ENCODE measurements at regions not wholly inside any gene's neighbourhood (a gene's known extent, or its start where the extent isn't known, plus 50 kb on each side); places are given as distances from the start of the nearest gene placed in this dataset.

- TF ChIP-seq, protein P1, sequence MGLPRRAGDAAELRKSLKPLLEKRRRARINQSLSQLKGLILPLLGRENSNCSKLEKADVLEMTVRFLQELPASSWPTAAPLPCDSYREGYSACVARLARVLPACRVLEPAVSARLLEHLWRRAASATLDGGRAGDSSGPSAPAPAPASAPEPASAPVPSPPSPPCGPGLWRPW (IDR thresholded peaks at IDR 0.05), result no peak
- no peak for TF ChIP-seq PBX3 (IDR thresholded peaks at IDR 0.05)
- TF ChIP-seq BHLHE40 (IDR thresholded peaks at IDR 0.05; ENCODE audit: low read depth, low read length), result no peak
- no peak for TF ChIP-seq BCL3 (IDR thresholded peaks at IDR 0.05)
- TF ChIP-seq FOXS1 (CRISPR knock-in tag; IDR thresholded peaks at IDR 0.05), result no peak
- no peak for TF ChIP-seq HOXB13 (CRISPR knock-in tag; IDR thresholded peaks at IDR 0.05; ENCODE audit: low read depth)
Observed at GRCh38 chr2:195601361-195601760, 55.7 kb upstream of the SLC39A10 start (continued).

DNA sequence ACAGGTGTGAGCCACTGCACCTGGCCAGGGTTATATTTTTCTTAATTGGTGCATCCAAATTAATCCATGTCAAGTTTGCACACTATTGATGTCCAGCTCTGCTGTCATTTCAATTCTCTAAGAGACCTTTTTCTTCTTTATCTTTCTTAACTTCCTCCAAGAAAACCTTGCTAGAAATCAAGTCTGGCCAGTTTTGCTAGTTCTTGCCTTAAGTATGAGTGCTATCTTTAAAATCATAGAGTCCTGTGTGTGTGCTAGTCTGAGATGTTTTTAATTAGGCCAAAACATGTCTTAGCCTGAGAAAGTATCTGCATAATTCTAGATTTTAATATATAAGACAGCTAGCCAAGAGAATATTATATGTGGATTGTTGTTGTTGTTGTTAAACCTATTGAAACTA lies 56.2 kb upstream of the SLC39A10 start:
- DNase-seq (ENCODE audit: low read depth in 1 of 2, low spot score in 1 of 2) (no peak), FAIRE-seq (no peak), ATAC-seq (no peak)
- TF ChIP-seq HOXB5 (CRISPR knock-in tag; IDR thresholded peaks at IDR 0.05) (no peak), NPAS2 (CRISPR knock-in tag; IDR thresholded peaks at IDR 0.05; ENCODE audit: borderline replicate concordance) (no peak), FOXS1 (CRISPR knock-in tag; IDR thresholded peaks at IDR 0.05) (no peak), HOXA7 (CRISPR knock-in tag; IDR thresholded peaks at IDR 0.05) (no peak), BHLHE40 (IDR thresholded peaks at IDR 0.05; ENCODE audit: low read depth, low read length) (no peak), POLR2A (IDR thresholded peaks at IDR 0.05; ENCODE audit: low read length) (no peak), POLR2AphosphoS2 (conservative IDR thresholded peaks at IDR 0.05; ENCODE audit: low read length) (no peak), NFE2L2 (conservative IDR thresholded peaks at IDR 0.05; ENCODE audit: low read length) (no peak), EHF (CRISPR knock-in tag; IDR thresholded peaks at IDR 0.05) (no peak), KDM1A (IDR thresholded peaks at IDR 0.05; ENCODE audit: low read depth) (no peak), MAFK (IDR thresholded peaks at IDR 0.05; ENCODE audit: partially characterized antibody) (no peak), RNF2 (IDR thresholded peaks at IDR 0.05; ENCODE audit: borderline replicate concordance, low read depth) (no peak), CEBPB (IDR thresholded peaks at IDR 0.05) (no peak), NR3C1 (IDR thresholded peaks at IDR 0.05) (no peak), SMC3 (IDR thresholded peaks at IDR 0.05) (no peak), EP300 (IDR thresholded peaks at IDR 0.05) (no peak), ZFP36 (IDR thresholded peaks at IDR 0.05; ENCODE audit: borderline replicate concordance, partially characterized antibody) (no peak), FOSB (CRISPR knock-in tag; IDR thresholded peaks at IDR 0.05) (no peak)
- TF ChIP-seq, protein P2, sequence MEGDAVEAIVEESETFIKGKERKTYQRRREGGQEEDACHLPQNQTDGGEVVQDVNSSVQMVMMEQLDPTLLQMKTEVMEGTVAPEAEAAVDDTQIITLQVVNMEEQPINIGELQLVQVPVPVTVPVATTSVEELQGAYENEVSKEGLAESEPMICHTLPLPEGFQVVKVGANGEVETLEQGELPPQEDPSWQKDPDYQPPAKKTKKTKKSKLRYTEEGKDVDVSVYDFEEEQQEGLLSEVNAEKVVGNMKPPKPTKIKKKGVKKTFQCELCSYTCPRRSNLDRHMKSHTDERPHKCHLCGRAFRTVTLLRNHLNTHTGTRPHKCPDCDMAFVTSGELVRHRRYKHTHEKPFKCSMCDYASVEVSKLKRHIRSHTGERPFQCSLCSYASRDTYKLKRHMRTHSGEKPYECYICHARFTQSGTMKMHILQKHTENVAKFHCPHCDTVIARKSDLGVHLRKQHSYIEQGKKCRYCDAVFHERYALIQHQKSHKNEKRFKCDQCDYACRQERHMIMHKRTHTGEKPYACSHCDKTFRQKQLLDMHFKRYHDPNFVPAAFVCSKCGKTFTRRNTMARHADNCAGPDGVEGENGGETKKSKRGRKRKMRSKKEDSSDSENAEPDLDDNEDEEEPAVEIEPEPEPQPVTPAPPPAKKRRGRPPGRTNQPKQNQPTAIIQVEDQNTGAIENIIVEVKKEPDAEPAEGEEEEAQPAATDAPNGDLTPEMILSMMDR (IDR thresholded peaks at IDR 0.05), result no peak
- Histone ChIP-seq H3K4me2 (no peak overlapping the region), H3K4me3 (no peak overlapping the region), H3K4me1 (no peaks in the 10 kb centered on the region), H3K27ac (no peak overlapping the region), H3K9me3 (no peaks in the 10 kb centered on the region)
- ChIA-PET POLR2A (no interaction called here), CTCF (interaction anchor here (1.5 kb wide), 1 partner anchor 8 kb away, joined by 3 read pairs; no protein-coding TSS in a partner anchor)

GRCh38 chr2:195596840-195597239 lies 60.2 kb upstream of the SLC39A10 start:
- WGBS (ENCODE audit: missing lambda C conversion rate), result 95% methylated on average over 3 of the region's 3 CpGs
- no peak overlapping the region for H3K4me2 ChIP-seq
- TF ChIP-seq PBX3 (IDR thresholded peaks at IDR 0.05) (no peak), FOSL2 (IDR thresholded peaks at IDR 0.05) (no peak), FOSL2 (CRISPR knock-in tag; IDR thresholded peaks at IDR 0.05) (no peak), KDM5A (IDR thresholded peaks at IDR 0.05) (no peak), MAZ (IDR thresholded peaks at IDR 0.05; ENCODE audit: borderline replicate concordance, low read depth, low read length) (no peak), CHD4 (IDR thresholded peaks at IDR 0.05; ENCODE audit: borderline replicate concordance) (no peak), EHF (CRISPR knock-in tag; IDR thresholded peaks at IDR 0.05) (no peak)
- TF ChIP-seq, protein P3, sequence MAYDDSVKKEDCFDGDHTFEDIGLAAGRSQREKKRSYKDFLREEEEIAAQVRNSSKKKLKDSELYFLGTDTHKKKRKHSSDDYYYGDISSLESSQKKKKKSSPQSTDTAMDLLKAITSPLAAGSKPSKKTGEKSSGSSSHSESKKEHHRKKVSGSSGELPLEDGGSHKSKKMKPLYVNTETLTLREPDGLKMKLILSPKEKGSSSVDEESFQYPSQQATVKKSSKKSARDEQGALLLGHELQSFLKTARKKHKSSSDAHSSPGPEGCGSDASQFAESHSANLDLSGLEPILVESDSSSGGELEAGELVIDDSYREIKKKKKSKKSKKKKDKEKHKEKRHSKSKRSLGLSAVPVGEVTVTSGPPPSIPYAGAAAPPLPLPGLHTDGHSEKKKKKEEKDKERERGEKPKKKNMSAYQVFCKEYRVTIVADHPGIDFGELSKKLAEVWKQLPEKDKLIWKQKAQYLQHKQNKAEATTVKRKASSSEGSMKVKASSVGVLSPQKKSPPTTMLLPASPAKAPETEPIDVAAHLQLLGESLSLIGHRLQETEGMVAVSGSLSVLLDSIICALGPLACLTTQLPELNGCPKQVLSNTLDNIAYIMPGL (CRISPR knock-in tag; IDR thresholded peaks at IDR 0.05; ENCODE audit: borderline replicate concordance), result no peak
- TF ChIP-seq, protein P1 (IDR thresholded peaks at IDR 0.05), result no peak
- H3K4me1 ChIP-seq, result peaks cover 10% of the 10 kb centered on the region; the same call in 1 of the 3 replicates
- DNase-seq (ENCODE audit: low read depth in 1 of 2, low spot score in 1 of 2) (no peak), FAIRE-seq (no peak), ATAC-seq (no peak)
- POLR2A ChIA-PET, result no interaction called here
- no peak overlapping the region for H3K4me3 ChIP-seq
- no peak overlapping the region for H3K27ac ChIP-seq
- CTCF ChIA-PET, result interaction anchor here (1.1 kb wide), 1 partner anchor 14 kb away, joined by 4 read pairs; no protein-coding TSS in a partner anchor
- H3K9me3 ChIP-seq, result no peaks in the 10 kb centered on the region
